ENCODE measurements at regions not wholly inside any gene's neighbourhood (a gene's known extent, or its start where the extent isn't known, plus 50 kb on each side); places are given as distances from the start of the nearest gene placed in this dataset.

DNA sequence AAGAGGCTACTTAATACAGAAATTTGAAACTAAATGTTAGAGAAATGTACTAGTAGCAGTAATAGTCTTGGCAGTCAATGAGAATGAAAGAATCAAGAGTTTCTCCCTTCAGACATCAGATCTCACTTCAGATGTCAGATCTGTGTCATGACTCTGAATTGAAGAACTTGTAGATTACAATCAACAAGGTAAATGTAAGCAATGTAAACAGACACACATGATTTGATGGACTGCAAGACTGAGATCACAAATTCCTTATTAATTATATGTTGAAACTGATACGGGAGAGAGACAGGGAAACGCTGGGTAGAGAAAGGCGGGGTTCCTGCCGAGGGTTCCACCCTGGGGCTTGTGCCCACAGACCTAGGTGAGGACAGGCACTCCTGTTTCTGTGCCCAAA, 65.5 kb upstream of the HHIP start:
- Histone ChIP-seq H3F3A (ENCODE audit: control insufficient read depth, insufficient read depth) (no peaks in the 10 kb centered on the region), H3K4me2 (ENCODE audit: low read length) (no peak overlapping the region), H3K79me2 (ENCODE audit: control insufficient read depth, low read length) (no peaks in the 10 kb centered on the region)

DNA sequence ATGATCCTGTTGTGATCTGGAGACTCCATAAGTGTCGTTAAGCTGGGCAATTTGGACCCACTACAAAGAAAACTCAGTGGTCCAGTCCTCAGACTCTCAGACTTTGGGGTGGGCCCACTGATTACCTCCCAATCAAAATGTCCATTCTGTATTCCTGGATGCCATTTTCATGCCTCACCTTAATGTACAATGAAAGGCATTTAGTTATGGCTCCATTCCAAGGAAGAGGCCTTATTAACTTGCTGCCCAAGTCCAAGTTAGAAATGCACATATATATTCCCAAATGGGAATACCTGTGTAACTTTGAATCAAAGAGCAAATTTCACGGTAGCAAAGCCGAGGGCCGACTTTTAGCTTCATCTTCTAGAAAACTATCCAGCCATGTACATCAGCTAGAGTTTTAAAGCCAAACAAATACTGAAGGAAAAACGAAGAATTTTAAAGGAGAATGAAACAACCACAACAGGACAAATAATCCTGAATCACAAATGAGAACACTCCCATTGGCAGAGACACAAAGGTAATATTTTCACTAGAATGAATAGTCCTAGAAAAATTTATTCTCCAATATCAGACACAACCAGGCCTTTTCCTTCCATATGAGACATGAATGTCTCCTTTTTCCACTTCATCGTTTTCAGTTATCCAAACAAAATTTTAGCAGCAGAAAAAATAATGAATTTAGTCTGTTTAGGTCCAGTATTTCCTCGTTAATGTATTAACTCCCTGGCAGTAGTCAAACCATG, 63.7 kb upstream of the HHIP start:
- Histone ChIP-seq H3K4me3 (ENCODE audit: low read length) (no peak overlapping the region), H3K9me2 (replicated peaks; ENCODE audit: control insufficient read depth, low read length) (no peaks in the 10 kb centered on the region), H3K27me3 (ENCODE audit: control insufficient read depth, low read length) (no peaks in the 10 kb centered on the region), H3K36me3 (ENCODE audit: control insufficient read depth, low read length) (no peaks in the 10 kb centered on the region), H3F3A (ENCODE audit: control insufficient read depth, insufficient read depth) (no peaks in the 10 kb centered on the region), H3K27ac (ENCODE audit: low read depth, low read length) (no peak overlapping the region), H3K4me2 (ENCODE audit: low read length) (no peak overlapping the region), H4K20me1 (ENCODE audit: control insufficient read depth, insufficient read depth, low read depth, low read length) (no peaks in the 10 kb centered on the region), H3K79me2 (ENCODE audit: control insufficient read depth, low read length) (no peaks in the 10 kb centered on the region), H3K4me1 (ENCODE audit: control insufficient read depth, low read length) (no peaks in the 10 kb centered on the region), H3K9me3 (ENCODE audit: control insufficient read depth, insufficient read depth, low read length) (no peaks in the 10 kb centered on the region)
- TF ChIP-seq, protein P1, sequence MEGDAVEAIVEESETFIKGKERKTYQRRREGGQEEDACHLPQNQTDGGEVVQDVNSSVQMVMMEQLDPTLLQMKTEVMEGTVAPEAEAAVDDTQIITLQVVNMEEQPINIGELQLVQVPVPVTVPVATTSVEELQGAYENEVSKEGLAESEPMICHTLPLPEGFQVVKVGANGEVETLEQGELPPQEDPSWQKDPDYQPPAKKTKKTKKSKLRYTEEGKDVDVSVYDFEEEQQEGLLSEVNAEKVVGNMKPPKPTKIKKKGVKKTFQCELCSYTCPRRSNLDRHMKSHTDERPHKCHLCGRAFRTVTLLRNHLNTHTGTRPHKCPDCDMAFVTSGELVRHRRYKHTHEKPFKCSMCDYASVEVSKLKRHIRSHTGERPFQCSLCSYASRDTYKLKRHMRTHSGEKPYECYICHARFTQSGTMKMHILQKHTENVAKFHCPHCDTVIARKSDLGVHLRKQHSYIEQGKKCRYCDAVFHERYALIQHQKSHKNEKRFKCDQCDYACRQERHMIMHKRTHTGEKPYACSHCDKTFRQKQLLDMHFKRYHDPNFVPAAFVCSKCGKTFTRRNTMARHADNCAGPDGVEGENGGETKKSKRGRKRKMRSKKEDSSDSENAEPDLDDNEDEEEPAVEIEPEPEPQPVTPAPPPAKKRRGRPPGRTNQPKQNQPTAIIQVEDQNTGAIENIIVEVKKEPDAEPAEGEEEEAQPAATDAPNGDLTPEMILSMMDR (IDR thresholded peaks at IDR 0.05; ENCODE audit: low read depth, low read length, poor library complexity, severe bottlenecking), result no peak
- TF ChIP-seq EZH2phosphoT487 (IDR thresholded peaks at IDR 0.05; ENCODE audit: borderline replicate concordance, low read length), result no peak

More for the DNA sequence above, 65.5 kb upstream of the HHIP start:
- no peak overlapping the region for H3K27ac ChIP-seq (ENCODE audit: low read depth, low read length)
- no peaks in the 10 kb centered on the region for H4K20me1 ChIP-seq (ENCODE audit: control insufficient read depth, insufficient read depth, low read depth, low read length)
- no peaks in the 10 kb centered on the region for H3K4me1 ChIP-seq (ENCODE audit: control insufficient read depth, low read length)
- no peaks in the 10 kb centered on the region for H3K36me3 ChIP-seq (ENCODE audit: control insufficient read depth, low read length)
- no peaks in the 10 kb centered on the region for H3K9me2 ChIP-seq (replicated peaks; ENCODE audit: control insufficient read depth, low read length)
- H3K4me3 ChIP-seq (ENCODE audit: low read length), result no peak overlapping the region
- TF ChIP-seq, protein P1 (IDR thresholded peaks at IDR 0.05; ENCODE audit: low read depth, low read length, poor library complexity, severe bottlenecking), result no peak
- TF ChIP-seq EZH2phosphoT487 (IDR thresholded peaks at IDR 0.05; ENCODE audit: borderline replicate concordance, low read length), result no peak
- 0 out of 2 replicates have a peak, but pooled peaks cover under 1% of the 10 kb centered on the region for H3K27me3 ChIP-seq (ENCODE audit: control insufficient read depth, low read length)
- no peaks in the 10 kb centered on the region for H3K9me3 ChIP-seq (ENCODE audit: control insufficient read depth, insufficient read depth, low read length)

DNA sequence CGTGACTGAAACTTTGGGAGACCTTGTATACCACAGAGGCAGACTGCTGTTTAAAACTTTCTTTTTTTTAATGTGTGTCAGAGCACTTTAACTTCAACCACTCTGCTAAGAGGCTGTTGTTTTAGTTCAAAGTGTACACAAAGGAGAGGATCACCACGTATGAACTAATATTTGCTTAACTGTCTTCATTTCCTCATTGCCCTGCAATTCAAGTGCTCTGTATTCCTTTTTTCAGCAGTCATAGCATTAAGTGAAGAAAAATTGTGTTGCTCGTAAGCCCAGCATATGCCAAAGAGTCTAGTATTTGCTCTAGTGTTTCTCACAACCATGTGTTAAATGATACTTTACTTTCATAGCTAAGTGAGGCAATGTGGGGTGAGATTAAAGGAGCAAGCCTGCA, 63.0 kb upstream of the HHIP start:
- Histone ChIP-seq H3K27me3 (ENCODE audit: control insufficient read depth, low read length) (no peaks in the 10 kb centered on the region), H3K4me1 (ENCODE audit: control insufficient read depth, low read length) (no peaks in the 10 kb centered on the region), H3K4me3 (ENCODE audit: low read length) (no peak overlapping the region), H4K20me1 (ENCODE audit: control insufficient read depth, insufficient read depth, low read depth, low read length) (no peaks in the 10 kb centered on the region), H3K27ac (ENCODE audit: low read depth, low read length) (no peak overlapping the region), H3K79me2 (ENCODE audit: control insufficient read depth, low read length) (no peaks in the 10 kb centered on the region), H3K9me3 (ENCODE audit: control insufficient read depth, insufficient read depth, low read length) (no peaks in the 10 kb centered on the region), H3F3A (ENCODE audit: control insufficient read depth, insufficient read depth) (no peaks in the 10 kb centered on the region), H3K9me2 (replicated peaks; ENCODE audit: control insufficient read depth, low read length) (no peaks in the 10 kb centered on the region), H3K4me2 (ENCODE audit: low read length) (no peak overlapping the region), H3K36me3 (ENCODE audit: control insufficient read depth, low read length) (no peaks in the 10 kb centered on the region)
- TF ChIP-seq EZH2phosphoT487 (IDR thresholded peaks at IDR 0.05; ENCODE audit: borderline replicate concordance, low read length), result no peak
- TF ChIP-seq, protein P1 (IDR thresholded peaks at IDR 0.05; ENCODE audit: low read depth, low read length, poor library complexity, severe bottlenecking), result no peak

All from DOHH2 (cell line).